ENCODE measurements at regions not wholly inside any gene's neighbourhood (a gene's known extent, or its start where the extent isn't known, plus 50 kb on each side); places are given as distances from the start of the nearest gene placed in this dataset.

- no TSS peak for BruUV-seq (replicated peaks)
- intact Hi-C loops (cut with micrococcal nuclease), result no loop called here
Observed at GRCh38 chr5:1945606-1946005, 62.9 kb upstream of the IRX4 start.

DNA sequence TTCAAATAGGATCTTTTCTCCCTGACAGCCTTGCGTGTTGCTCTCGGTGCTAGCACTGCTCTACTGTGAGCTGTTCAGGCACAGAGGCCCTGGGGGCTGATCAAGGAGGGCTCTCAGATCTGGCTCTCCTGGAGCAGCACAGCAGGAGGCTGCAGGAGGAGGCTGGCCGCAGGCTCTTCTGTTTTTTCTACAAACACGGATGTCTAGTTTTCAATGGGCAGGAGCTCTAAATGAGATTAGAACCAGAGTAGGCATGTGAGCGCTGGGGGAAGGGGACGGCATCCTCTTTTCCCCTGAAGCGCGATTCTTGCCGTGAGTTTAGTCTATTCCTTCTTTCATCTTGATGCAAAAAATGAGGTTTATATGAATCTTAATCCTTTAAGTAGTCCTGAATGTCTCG is 61.7 kb upstream of the IRX4 start:
- dilution Hi-C loops (cut with MboI; ENCODE audit: extremely low pct_ligation_motif_present, low sequenced_read_pairs) (no loop called here), intact Hi-C loops (cut with micrococcal nuclease) (no loop called here)
- H3K4me1 ChIP-seq (ENCODE audit: control insufficient read depth, extremely low read depth, insufficient read depth, low read length), result no peaks in the 10 kb centered on the region
- H4K20me1 ChIP-seq (replicated peaks; ENCODE audit: control insufficient read depth, extremely low read depth, insufficient read depth, low read length), result no peaks in the 10 kb centered on the region
- H3K79me2 ChIP-seq (ENCODE audit: control insufficient read depth, insufficient read depth, low read length), result no peaks in the 10 kb centered on the region
- H3K9ac ChIP-seq (replicated peaks; ENCODE audit: extremely low read depth, insufficient read depth, low read length), result no peak overlapping the region
- no TSS peak for BruUV-seq (replicated peaks)
- no peak for TF ChIP-seq FOS (IDR thresholded peaks at IDR 0.05; ENCODE audit: borderline replicate concordance, insufficient read depth, low read length)
- TF ChIP-seq MAX (IDR thresholded peaks at IDR 0.05; ENCODE audit: insufficient read depth, insufficient read length), result no peak
- TF ChIP-seq CTCF (IDR thresholded peaks at IDR 0.05; ENCODE audit: extremely low read depth in 1 of 2, insufficient read depth in 1 of 2, low read depth in 1 of 2, low read length in 2 of 2), result no peak
- TF ChIP-seq POLR2AphosphoS5 (IDR thresholded peaks at IDR 0.05; ENCODE audit: insufficient read depth, low read depth, low read length), result no peak
- TF ChIP-seq POLR2A (IDR thresholded peaks at IDR 0.05; ENCODE audit: low read depth, low read length), result no peak
- TF ChIP-seq EZH2 (IDR thresholded peaks at IDR 0.05; ENCODE audit: borderline replicate concordance, low read depth, low read length, severe bottlenecking), result no peak
- TF ChIP-seq GATA2 (IDR thresholded peaks at IDR 0.05; ENCODE audit: insufficient read depth, insufficient read length, low read depth, low read length), result no peak
- H3K27ac ChIP-seq (ENCODE audit: insufficient read depth, low read depth, low read length), result no peak overlapping the region
- FAIRE-seq (no peak), DNase-seq (ENCODE audit: low read depth, low spot score) (no peak)
- H3K27me3 ChIP-seq (ENCODE audit: control insufficient read depth in 2 of 2, insufficient read depth in 2 of 2, low read length in 2 of 2), result no peaks in the 10 kb centered on the region
- ChIA-PET CTCF (no interaction called here), POLR2A (no interaction called here)
- no peaks in the 10 kb centered on the region for H3K9me3 ChIP-seq (replicated peaks; ENCODE audit: control insufficient read depth, insufficient read depth, low read length)
- no peak overlapping the region for H2AFZ ChIP-seq (ENCODE audit: low read depth, low read length)
- no peaks in the 10 kb centered on the region for H3K36me3 ChIP-seq (ENCODE audit: control insufficient read depth in 2 of 2, extremely low read depth in 1 of 2, insufficient read depth in 2 of 2, low read length in 2 of 2)
- H3K9me1 ChIP-seq (replicated peaks; ENCODE audit: control insufficient read depth, extremely low read depth, insufficient read depth, low read length), result no peaks in the 10 kb centered on the region
- H3K4me2 ChIP-seq (ENCODE audit: insufficient read depth, low read length), result no peak overlapping the region
- no peak overlapping the region for H3K4me3 ChIP-seq (replicated peaks in 1 of 3; ENCODE audit: insufficient read depth in 1 of 3, low read depth in 1 of 3, low read length in 3 of 3)

More at GRCh38 chr5:1945606-1946005, 62.9 kb upstream of the IRX4 start:
- dilution Hi-C loops (cut with MboI; ENCODE audit: extremely low pct_ligation_motif_present, low sequenced_read_pairs), result no loop called here
- FAIRE-seq (no peak), DNase-seq (ENCODE audit: low read depth, low spot score) (no peak)
- TF ChIP-seq MAX (IDR thresholded peaks at IDR 0.05; ENCODE audit: insufficient read depth, insufficient read length), result no peak
- no peak for TF ChIP-seq POLR2A (IDR thresholded peaks at IDR 0.05; ENCODE audit: low read depth, low read length)
- no peak for TF ChIP-seq EZH2 (IDR thresholded peaks at IDR 0.05; ENCODE audit: borderline replicate concordance, low read depth, low read length, severe bottlenecking)
- no peak for TF ChIP-seq POLR2AphosphoS5 (IDR thresholded peaks at IDR 0.05; ENCODE audit: insufficient read depth, low read depth, low read length)
- no peak for TF ChIP-seq MYC (IDR thresholded peaks at IDR 0.05; ENCODE audit: low read depth, low read length)
- no peak for TF ChIP-seq JUN (IDR thresholded peaks at IDR 0.05; ENCODE audit: borderline replicate concordance, insufficient read depth, insufficient read length, low read depth)
- no peak for TF ChIP-seq GATA2 (IDR thresholded peaks at IDR 0.05; ENCODE audit: insufficient read depth, insufficient read length, low read depth, low read length)
- TF ChIP-seq FOS (IDR thresholded peaks at IDR 0.05; ENCODE audit: borderline replicate concordance, insufficient read depth, low read length), result no peak
- H3K79me2 ChIP-seq (ENCODE audit: control insufficient read depth, insufficient read depth, low read length), result no peaks in the 10 kb centered on the region
- no peak overlapping the region for H3K27ac ChIP-seq (ENCODE audit: insufficient read depth, low read depth, low read length)
- H2AFZ ChIP-seq (ENCODE audit: low read depth, low read length), result no peak overlapping the region
- CTCF ChIA-PET, result no interaction called here
- H3K9me3 ChIP-seq (replicated peaks; ENCODE audit: control insufficient read depth, insufficient read depth, low read length), result no peaks in the 10 kb centered on the region
- no peaks in the 10 kb centered on the region for H3K4me1 ChIP-seq (ENCODE audit: control insufficient read depth, extremely low read depth, insufficient read depth, low read length)
- H4K20me1 ChIP-seq (replicated peaks; ENCODE audit: control insufficient read depth, extremely low read depth, insufficient read depth, low read length), result no peaks in the 10 kb centered on the region
- POLR2A ChIA-PET, result no interaction called here
- no peaks in the 10 kb centered on the region for H3K9me1 ChIP-seq (replicated peaks; ENCODE audit: control insufficient read depth, extremely low read depth, insufficient read depth, low read length)
- H3K27me3 ChIP-seq (ENCODE audit: control insufficient read depth in 2 of 2, insufficient read depth in 2 of 2, low read length in 2 of 2), result no peaks in the 10 kb centered on the region
- no peaks in the 10 kb centered on the region for H3K36me3 ChIP-seq (ENCODE audit: control insufficient read depth in 2 of 2, extremely low read depth in 1 of 2, insufficient read depth in 2 of 2, low read length in 2 of 2)
- no peak overlapping the region for H3K4me3 ChIP-seq (replicated peaks in 1 of 3; ENCODE audit: insufficient read depth in 1 of 3, low read depth in 1 of 3, low read length in 3 of 3)
- no peak overlapping the region for H3K4me2 ChIP-seq (ENCODE audit: insufficient read depth, low read length)
- no peak overlapping the region for H3K9ac ChIP-seq (replicated peaks; ENCODE audit: extremely low read depth, insufficient read depth, low read length)

Data from endothelial cell of umbilical vein (primary cell).